GM12878 (cell line): ENCODE measurements at regions not wholly inside any gene's neighbourhood (a gene's known extent, or its start where the extent isn't known, plus 50 kb on each side); places are given as distances from the start of the nearest gene placed in this dataset.

Experiments used
- ATAC-seq: fragments of 200-7000 bp; cut with Tn5 transposase; 3 replicates; pipeline ENCODE4 v1.9.1; 2020; ENCODE audit warnings: mild to moderate bottlenecking, moderate library complexity
- BruUV-seq: library from RNA; stranded (reverse); fragments of 400-500 nt; replicated peaks from 2 replicates; lab custom pipeline; 2021; lab: Mats Ljungman, UMichigan
- CTCF ChIA-PET: fragments of 300-600 bp; sonication (Branson Sonifier 250); formaldehyde crosslinking; extraction: SDS; loops from one replicate; lab custom pipeline; 2021; ENCODE audit warnings: inconsistent platforms; lab: Yijun Ruan, JAX
- POLR2A ChIA-PET: fragments of 350-600 bp; formaldehyde crosslinking; extraction: SDS; loops from one replicate; lab custom pipeline; 2021; ENCODE audit warnings: inconsistent platforms; lab: Charles Lee
- RAD21 ChIA-PET: fragments of 300-600 bp; sonication (Branson Sonifier 250); formaldehyde crosslinking; loops from one replicate; lab custom pipeline; 2023; ENCODE audit warnings: antibody characterized with exemption; ENCODE audit not compliant: unreplicated experiment; lab: Charles Lee
- SMC1A ChIA-PET: fragments of 300-600 bp; sonication (Branson Sonifier 250); formaldehyde crosslinking; loops from one replicate; lab custom pipeline; 2023; ENCODE audit not compliant: unreplicated experiment, uncharacterized antibody; lab: Charles Lee
- DNase-seq: peaks from one replicate; pipeline ENCODE4 v3.0.0-alpha.2; 2011; ENCODE audit warnings: low read depth, low spot score
- FAIRE-seq: peaks from 3 replicates; lab custom pipeline; 2011; peaks lifted over from hg19 to GRCh38; lab: Jason Lieb, UNC
- H2AFZ ChIP-seq: 2 replicates; pipeline ENCODE4 v1.6.0; 2011; ENCODE audit warnings: low read depth, low read length, control low read depth; ENCODE audit not compliant: control insufficient read depth
- H3K27ac ChIP-seq: 2 replicates; pipeline ENCODE4 v1.5.1; 2011; ENCODE audit warnings: control low read depth; ENCODE audit not compliant: control insufficient read depth, insufficient read depth
- H3K27me3 ChIP-seq, 2 experiments: replicated peaks in 1 of 2; 2 replicates each; pipeline versions ENCODE4 v1.6.0 to v1.6.1; 2011; ENCODE audit warnings: low read length in 1 of 2; ENCODE audit not compliant: control insufficient read depth in 2 of 2, insufficient read depth in 2 of 2
- H3K36me3 ChIP-seq, 2 experiments: 2 replicates each; pipeline ENCODE4 v1.5.1; 2011; ENCODE audit warnings: low read length in 1 of 2; ENCODE audit not compliant: control insufficient read depth in 2 of 2, insufficient read depth in 2 of 2
- H3K4me1 ChIP-seq: 2 replicates; pipeline ENCODE4 v1.6.1; 2011; ENCODE audit warnings: mild to moderate bottlenecking, low read length, moderate library complexity, mixed read lengths; ENCODE audit not compliant: control insufficient read depth, insufficient read depth
- H3K4me2 ChIP-seq: 2 replicates; pipeline ENCODE4 v1.6.0; 2011; ENCODE audit warnings: control low read depth; ENCODE audit not compliant: control insufficient read depth, insufficient read depth
- H3K4me3 ChIP-seq: fragments of 200-600 bp; sonication (generic); 2 replicates; pipeline ENCODE4 v1.5.1; 2016
- H3K79me2 ChIP-seq: 2 replicates; pipeline ENCODE4 v1.6.0; 2011; ENCODE audit warnings: low read length; ENCODE audit not compliant: control insufficient read depth, insufficient read depth
- H3K9ac ChIP-seq: 2 replicates; pipeline ENCODE4 v1.8.0; 2011; ENCODE audit warnings: low read length, control low read depth, mixed read lengths; ENCODE audit not compliant: control insufficient read depth, insufficient read depth
- H3K9me3 ChIP-seq: replicated peaks from 3 replicates; pipeline ENCODE4 v1.5.1; 2011; ENCODE audit warnings: mild to moderate bottlenecking, low read length; ENCODE audit not compliant: control insufficient read depth, insufficient read depth
- H4K20me1 ChIP-seq: 2 replicates; pipeline ENCODE4 v1.6.0; 2011; ENCODE audit not compliant: control insufficient read depth, insufficient read depth
- CBX5 ChIP-seq: sonication (generic); IDR thresholded peaks from 2 replicates; pipeline ENCODE4 v1.6.1; 2016; ENCODE audit warnings: low read depth, moderate library complexity, mild to moderate bottlenecking, inconsistent platforms
- EP300 ChIP-seq, 2 experiments: fragments of 150-350 bp in 1 of 2; IDR thresholded peaks; 2 replicates each; pipeline ENCODE4 v1.6.1; 2011 to 2012; ENCODE audit warnings: low read depth in 2 of 2, low read length in 2 of 2, borderline replicate concordance in 1 of 2, improper control_type of control experiment in 1 of 2, inconsistent platforms in 1 of 2; ENCODE audit not compliant: control insufficient read depth in 1 of 2
- GATAD2B ChIP-seq: fragments of 450-650 bp; conservative IDR thresholded peaks from 2 replicates; pipeline ENCODE4 v1.6.1; 2017; ENCODE audit warnings: low read depth, mild to moderate bottlenecking, moderate library complexity
- MEF2B ChIP-seq: fragments of 450-650 bp; IDR thresholded peaks from 2 replicates; pipeline ENCODE4 v1.6.1; 2018; ENCODE audit warnings: mild to moderate bottlenecking, moderate library complexity; ENCODE audit not compliant: partially characterized antibody, poor library complexity, severe bottlenecking
- MTA3 ChIP-seq: IDR thresholded peaks from 2 replicates; pipeline ENCODE4 v1.6.1; 2012; ENCODE audit warnings: low read length, inconsistent platforms, borderline replicate concordance
- NFYA ChIP-seq: IDR thresholded peaks from 2 replicates; pipeline ENCODE4 v1.6.1; 2011; ENCODE audit warnings: low read depth, mild to moderate bottlenecking, low read length, improper control_type of control experiment, borderline replicate concordance
- NRF1 ChIP-seq: conservative IDR thresholded peaks from 2 replicates; pipeline ENCODE4 v1.6.1; 2011; ENCODE audit warnings: mild to moderate bottlenecking, low read depth, low read length, improper control_type of control experiment
- POLR2AphosphoS2 ChIP-seq: IDR thresholded peaks from 2 replicates; pipeline ENCODE4 v1.6.1; 2011; ENCODE audit warnings: low read depth, mild to moderate bottlenecking, low read length, improper control_type of control experiment, moderate library complexity
- POLR2AphosphoS5 ChIP-seq: IDR thresholded peaks from 2 replicates; pipeline ENCODE4 v1.6.1; 2011; ENCODE audit warnings: mild to moderate bottlenecking, low read length, inconsistent platforms
- STAT3 ChIP-seq: IDR thresholded peaks from 2 replicates; pipeline ENCODE4 v1.6.1; 2011; ENCODE audit warnings: low read depth, low read length, improper control_type of control experiment
- SUZ12 ChIP-seq: fragments of 200-600 bp; sonication (generic); IDR thresholded peaks from one replicate; pipeline ENCODE4 v1.6.1; 2018; ENCODE audit warnings: antibody characterized with exemption, mild to moderate bottlenecking; ENCODE audit not compliant: unreplicated experiment
- TCF3 ChIP-seq: IDR thresholded peaks from 2 replicates; pipeline ENCODE4 v1.6.1; 2012; ENCODE audit warnings: low read depth, mild to moderate bottlenecking, low read length, borderline replicate concordance; ENCODE audit not compliant: insufficient read depth
- TCF7 ChIP-seq: IDR thresholded peaks from 2 replicates; pipeline ENCODE4 v1.6.1; 2014; ENCODE audit warnings: antibody characterized with exemption, borderline replicate concordance
- ZBED1 ChIP-seq: IDR thresholded peaks from 2 replicates; pipeline ENCODE4 v1.6.1; 2016; ENCODE audit warnings: borderline replicate concordance
- ZBTB11 ChIP-seq: fragments of 450-650 bp; formaldehyde crosslinking; IDR thresholded peaks from 2 replicates; pipeline ENCODE4 v1.5.0; 2022; ENCODE audit warnings: mild to moderate bottlenecking, missing genetic modification characterization
- ZBTB33 ChIP-seq: fragments of 450-650 bp; IDR thresholded peaks from 2 replicates; pipeline ENCODE4 v1.6.1; 2017; ENCODE audit warnings: mild to moderate bottlenecking
- ZNF622 ChIP-seq: fragments of 450-650 bp; IDR thresholded peaks from 2 replicates; pipeline ENCODE4 v1.6.1; 2017; ENCODE audit warnings: mild to moderate bottlenecking, inconsistent platforms
- WGBS: methylation state at CpG from one replicate; pipeline ENCODE4 v1.1.6; 2016; ENCODE audit warnings: low lambda C conversion rate; ENCODE audit not compliant: insufficient replicate concordance, insufficient coverage; ENCODE audit errors: missing lambda C conversion rate; 5-methylcytosine and 5-hydroxymethylcytosine counted together
- in situ Hi-C: fragments of 300-500 bp; cut with MboI; formaldehyde crosslinking; loops from 9 replicates; pipeline ENCODE4 v1.14.3; 2018; ENCODE audit warnings: mixed read lengths
- intact Hi-C: fragments of 100-400 bp; cut with micrococcal nuclease; formaldehyde crosslinking; loops from one replicate; pipeline ENCODE4 v1.14.2; 2022; ENCODE audit not compliant: unreplicated experiment
- TF ChIP-seq, protein P1 (sequence below): fragments of 450-650 bp; IDR thresholded peaks from 2 replicates; pipeline ENCODE4 v1.6.1; 2016; ENCODE audit warnings: mild to moderate bottlenecking

DNA sequence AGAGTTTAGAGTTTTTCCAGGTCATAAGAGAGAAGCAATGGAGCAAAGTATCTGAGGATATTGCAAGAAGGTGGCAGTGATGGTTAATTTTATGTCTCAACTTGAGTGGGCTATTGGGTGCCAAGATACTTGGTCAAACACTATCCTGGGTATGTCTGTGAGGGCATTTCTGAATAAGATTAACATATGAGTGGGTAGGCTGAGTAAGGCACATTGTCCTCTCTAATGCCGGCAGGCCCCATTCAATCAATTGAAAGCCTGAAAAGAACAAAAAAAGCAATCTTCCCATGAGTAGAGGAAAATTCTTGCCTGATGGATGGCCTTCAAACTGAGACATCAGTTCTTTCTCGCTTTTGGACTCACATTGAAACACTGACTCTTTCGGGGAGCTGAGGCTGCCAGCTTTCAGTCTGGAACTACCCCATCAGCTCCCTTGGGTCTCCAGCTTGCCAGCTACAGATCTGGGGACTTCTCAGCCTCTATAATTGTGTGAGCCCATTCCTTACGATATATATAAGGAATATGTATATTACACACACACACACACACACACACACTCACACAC lies 228.8 kb downstream of the BUD13 start (continued):
- TF ChIP-seq, protein P1, sequence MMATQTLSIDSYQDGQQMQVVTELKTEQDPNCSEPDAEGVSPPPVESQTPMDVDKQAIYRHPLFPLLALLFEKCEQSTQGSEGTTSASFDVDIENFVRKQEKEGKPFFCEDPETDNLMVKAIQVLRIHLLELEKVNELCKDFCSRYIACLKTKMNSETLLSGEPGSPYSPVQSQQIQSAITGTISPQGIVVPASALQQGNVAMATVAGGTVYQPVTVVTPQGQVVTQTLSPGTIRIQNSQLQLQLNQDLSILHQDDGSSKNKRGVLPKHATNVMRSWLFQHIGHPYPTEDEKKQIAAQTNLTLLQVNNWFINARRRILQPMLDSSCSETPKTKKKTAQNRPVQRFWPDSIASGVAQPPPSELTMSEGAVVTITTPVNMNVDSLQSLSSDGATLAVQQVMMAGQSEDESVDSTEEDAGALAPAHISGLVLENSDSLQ = no peak
- TF ChIP-seq MEF2B (no peak), EP300 (IDR thresholded peaks at IDR 0.05; ENCODE audit: borderline replicate concordance in 1 of 2, control insufficient read depth in 1 of 2, low read depth in 2 of 2, low read length in 2 of 2) (no peak)

DNA sequence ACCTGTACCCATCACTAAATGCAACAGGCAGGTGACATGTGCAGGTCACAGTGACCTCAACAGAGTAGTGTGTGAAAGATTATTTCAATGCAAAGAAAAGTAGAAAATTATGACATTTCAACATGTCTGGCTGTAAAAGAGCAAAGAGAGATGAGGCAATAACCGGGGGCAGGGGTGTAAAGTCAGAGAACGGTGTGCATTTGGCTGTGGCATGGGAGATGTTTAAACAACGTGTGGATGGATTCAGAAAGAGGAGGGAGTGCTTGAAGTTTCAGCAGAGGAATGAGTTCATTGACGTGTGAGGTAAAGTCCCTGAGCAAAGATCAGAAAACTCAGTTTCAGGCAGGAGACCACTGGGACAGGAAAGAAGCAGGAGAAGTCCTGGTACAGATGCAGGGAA lies 229.7 kb downstream of the BUD13 start:
- no TSS peak for BruUV-seq
- Histone ChIP-seq H3K27me3 (peaks cover 5 to 6% of the 10 kb centered on the region in 2 experiments), H3K27ac (no peak overlapping the region), H3K9me3 (no peaks in the 10 kb centered on the region), H3K4me3 (no peak overlapping the region), H4K20me1 (no peaks in the 10 kb centered on the region), H3K4me1 (no peaks in the 10 kb centered on the region), H3K79me2 (no peaks in the 10 kb centered on the region), H2AFZ (no peak overlapping the region), H3K4me2 (no peak overlapping the region), H3K36me3 (no peaks in the 10 kb centered on the region), H3K9ac (no peak overlapping the region)
- ChIA-PET CTCF (no interaction called here), POLR2A (no interaction called here), RAD21 (no interaction called here), SMC1A (no interaction called here)
- no peak for FAIRE-seq
- in situ Hi-C loops = no loop called here
- intact Hi-C loops = no loop called here
- WGBS = 7% methylated on average over 4 of the region's 4 CpGs
- DNase-seq = no peak
- ATAC-seq = no peak
- TF ChIP-seq POLR2AphosphoS5 (no peak), NFYA (no peak), SUZ12 (no peak), CBX5 (no peak), TCF7 (no peak), NRF1 (no peak), MTA3 (no peak), ZBTB11 (CRISPR knock-in tag) (no peak), STAT3 (no peak), ZBED1 (no peak), POLR2AphosphoS2 (no peak), ZNF622 (no peak), TCF3 (no peak), GATAD2B (no peak), ZBTB33 (no peak)
